ENCODE measurements at regions not wholly inside any gene's neighbourhood (a gene's known extent, or its start where the extent isn't known, plus 50 kb on each side); places are given as distances from the start of the nearest gene placed in this dataset.
"Not testable (repeated sequence)": the region's sequence is repeated elsewhere in the genome, so short reads cannot be mapped to it uniquely, and the experiment has no call there.

DNA sequence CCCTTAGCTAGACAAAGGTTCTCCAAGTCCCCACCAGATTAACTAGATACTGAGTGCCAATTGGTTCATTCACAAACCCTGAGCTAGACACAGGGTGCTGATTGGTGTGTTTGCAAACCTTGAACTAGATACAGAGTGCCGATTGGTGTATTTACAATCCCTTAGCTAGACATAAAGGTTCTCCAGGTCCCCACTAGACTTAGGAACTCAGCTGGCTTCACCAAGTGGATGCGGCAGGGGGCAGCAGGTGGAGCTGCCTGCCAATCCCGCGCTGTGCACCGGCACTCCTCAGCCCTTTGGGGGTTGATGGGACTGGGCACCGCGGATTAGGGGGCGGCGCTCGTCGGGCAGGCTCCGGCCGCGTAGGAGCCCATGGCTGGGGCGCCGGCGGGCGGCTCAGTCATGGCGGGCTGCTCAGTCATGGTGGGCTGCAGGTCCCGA is 157.6 kb downstream of the KLRB1 start:
- H3K9me3 ChIP-seq (ENCODE audit: insufficient read depth, low read depth, low read length); H3K4me2 ChIP-seq (ENCODE audit: low read depth, low read length, poor library complexity, severe bottlenecking); H3F3A ChIP-seq (ENCODE audit: low read depth); H4K20me1 ChIP-seq (ENCODE audit: insufficient read depth, low read length, poor library complexity, severe bottlenecking); H3K4me1 ChIP-seq (ENCODE audit: insufficient read depth, low read length, poor library complexity, severe bottlenecking); H3K9me2 ChIP-seq (replicated peaks; ENCODE audit: low read depth, low read length); H3K27me3 ChIP-seq (ENCODE audit: insufficient read depth, low read length, poor library complexity, severe bottlenecking); H3K36me3 ChIP-seq (ENCODE audit: insufficient read depth, low read length): not testable (repeated sequence)
- peak overlapping the region; percentile 36; the same call in 1 of the 2 replicates for H2AFZ ChIP-seq (ENCODE audit: low read length)
- H3K79me2 ChIP-seq (ENCODE audit: insufficient read depth, low read length), result peaks cover 14% of the 10 kb centered on the region
- TF ChIP-seq CTCF (conservative IDR thresholded peaks at IDR 0.05; ENCODE audit: low read length), result peak; percentile 42
- peak overlapping the region; percentile 82 for H3K9ac ChIP-seq (ENCODE audit: low read depth, low read length, poor library complexity, severe bottlenecking)
- peak overlapping the region; percentile 73 for H3K4me3 ChIP-seq (ENCODE audit: low read length, poor library complexity, severe bottlenecking)

DNA sequence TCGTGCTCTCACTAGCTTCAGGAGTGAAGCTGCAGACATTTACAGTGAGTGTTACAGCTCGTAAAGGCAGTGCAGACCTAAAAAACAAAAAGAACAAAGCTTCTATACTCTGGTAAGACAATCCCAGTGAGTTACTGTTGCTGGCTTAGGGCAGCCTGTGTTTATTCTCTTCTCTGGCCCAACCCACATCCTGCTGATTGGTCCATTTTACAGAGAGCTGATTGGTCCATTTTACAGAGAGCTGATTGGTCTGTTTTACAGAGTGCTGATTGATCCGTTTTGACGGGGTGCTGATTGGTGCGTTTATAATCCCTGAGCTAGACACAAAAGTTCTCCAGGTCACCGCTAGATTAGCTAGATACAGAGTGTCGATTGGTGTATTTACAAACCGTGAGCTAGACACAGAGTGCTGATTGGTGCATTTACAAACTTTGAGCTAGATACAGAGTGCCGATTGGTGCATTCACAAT is 158.0 kb downstream of the KLRB1 start:
- peak overlapping the region; percentile 82 for H3K4me2 ChIP-seq (ENCODE audit: low read depth, low read length, poor library complexity, severe bottlenecking)
- H3K9me2 ChIP-seq (replicated peaks; ENCODE audit: low read depth, low read length); H3K9ac ChIP-seq (ENCODE audit: low read depth, low read length, poor library complexity, severe bottlenecking); H3K27me3 ChIP-seq (ENCODE audit: insufficient read depth, low read length, poor library complexity, severe bottlenecking); H2AFZ ChIP-seq (ENCODE audit: low read length); H3K36me3 ChIP-seq (ENCODE audit: insufficient read depth, low read length); H3F3A ChIP-seq (ENCODE audit: low read depth); H3K4me1 ChIP-seq (ENCODE audit: insufficient read depth, low read length, poor library complexity, severe bottlenecking); H3K9me3 ChIP-seq (ENCODE audit: insufficient read depth, low read depth, low read length); H4K20me1 ChIP-seq (ENCODE audit: insufficient read depth, low read length, poor library complexity, severe bottlenecking): not testable (repeated sequence)
- H3K4me3 ChIP-seq (ENCODE audit: low read length, poor library complexity, severe bottlenecking), result peak overlapping the region; percentile 87
- peaks cover 18% of the 10 kb centered on the region for H3K79me2 ChIP-seq (ENCODE audit: insufficient read depth, low read length)

- TF ChIP-seq CTCF (conservative IDR thresholded peaks at IDR 0.05; ENCODE audit: low read length) (no peak), EZH2phosphoT487 (IDR thresholded peaks at IDR 0.05; ENCODE audit: borderline replicate concordance) (no peak)
- peaks cover 2% of the 10 kb centered on the region; the same call in 1 of the 2 replicates for H3F3A ChIP-seq (ENCODE audit: low read depth)
- H3K79me2 ChIP-seq (ENCODE audit: insufficient read depth, low read length), result peaks cover 21% of the 10 kb centered on the region
- H3K27me3 ChIP-seq (ENCODE audit: insufficient read depth, low read length, poor library complexity, severe bottlenecking), result no peaks in the 10 kb centered on the region
- no peaks in the 10 kb centered on the region for H3K9me2 ChIP-seq (replicated peaks; ENCODE audit: low read depth, low read length)
- no peaks in the 10 kb centered on the region for H3K36me3 ChIP-seq (ENCODE audit: insufficient read depth, low read length)
- H3K4me2 ChIP-seq (ENCODE audit: low read depth, low read length, poor library complexity, severe bottlenecking), result peak overlapping the region; percentile 82
- H2AFZ ChIP-seq (ENCODE audit: low read length), result no peak overlapping the region
- H3K9ac ChIP-seq (ENCODE audit: low read depth, low read length, poor library complexity, severe bottlenecking), result peak overlapping the region; percentile 85
- peaks cover 7% of the 10 kb centered on the region for H3K4me1 ChIP-seq (ENCODE audit: insufficient read depth, low read length, poor library complexity, severe bottlenecking)
- no peaks in the 10 kb centered on the region for H4K20me1 ChIP-seq (ENCODE audit: insufficient read depth, low read length, poor library complexity, severe bottlenecking)
- peak overlapping the region; percentile 87 for H3K4me3 ChIP-seq (ENCODE audit: low read length, poor library complexity, severe bottlenecking)
- H3K9me3 ChIP-seq (ENCODE audit: insufficient read depth, low read depth, low read length), result no peaks in the 10 kb centered on the region
Observed at GRCh38 chr12:9449181-9449580, 158.5 kb downstream of the KLRB1 start.

DNA sequence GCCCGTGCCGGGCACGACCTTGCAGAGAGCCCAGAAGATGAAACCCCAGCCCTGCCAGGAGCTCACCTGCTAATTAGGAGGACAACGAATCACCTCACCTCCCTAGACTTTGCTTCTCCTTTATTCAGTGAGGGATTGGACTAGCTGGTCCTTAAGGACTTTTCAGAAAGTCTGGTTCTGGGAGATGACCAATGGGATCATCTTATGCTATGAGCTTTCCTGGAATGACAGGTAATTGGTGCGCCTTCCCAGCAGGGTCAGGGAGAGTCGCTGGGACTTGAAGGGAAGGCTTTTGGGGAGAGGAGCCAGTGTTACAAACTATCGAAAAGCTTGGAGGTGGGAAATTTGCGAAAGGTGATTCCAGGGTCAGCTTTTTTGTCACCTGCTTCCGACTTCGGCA is 159.1 kb downstream of the KLRB1 start:
- H3K36me3 ChIP-seq (ENCODE audit: insufficient read depth, low read length); H3K9me2 ChIP-seq (replicated peaks; ENCODE audit: low read depth, low read length); H4K20me1 ChIP-seq (ENCODE audit: insufficient read depth, low read length, poor library complexity, severe bottlenecking); H3K4me1 ChIP-seq (ENCODE audit: insufficient read depth, low read length, poor library complexity, severe bottlenecking); H3F3A ChIP-seq (ENCODE audit: low read depth); H3K9me3 ChIP-seq (ENCODE audit: insufficient read depth, low read depth, low read length); H3K27me3 ChIP-seq (ENCODE audit: insufficient read depth, low read length, poor library complexity, severe bottlenecking): not testable (repeated sequence)
- Histone ChIP-seq H3K79me2 (ENCODE audit: insufficient read depth, low read length) (peaks cover 21% of the 10 kb centered on the region), H3K9ac (ENCODE audit: low read depth, low read length, poor library complexity, severe bottlenecking) (peak overlapping the region; percentile 85), H2AFZ (ENCODE audit: low read length) (peak overlapping the region; percentile 99; the same call in 1 of the 2 replicates), H3K4me2 (ENCODE audit: low read depth, low read length, poor library complexity, severe bottlenecking) (peak overlapping the region; percentile 82), H3K4me3 (ENCODE audit: low read length, poor library complexity, severe bottlenecking) (peak overlapping the region; percentile 87)

GRCh38 chr12:9447791-9448614 is 159.7 kb downstream of the KLRB1 start:
- H3K9me3 ChIP-seq (ENCODE audit: insufficient read depth, low read depth, low read length); H3K9me2 ChIP-seq (replicated peaks; ENCODE audit: low read depth, low read length); H4K20me1 ChIP-seq (ENCODE audit: insufficient read depth, low read length, poor library complexity, severe bottlenecking); H3K27me3 ChIP-seq (ENCODE audit: insufficient read depth, low read length, poor library complexity, severe bottlenecking); H3K4me1 ChIP-seq (ENCODE audit: insufficient read depth, low read length, poor library complexity, severe bottlenecking); H3K36me3 ChIP-seq (ENCODE audit: insufficient read depth, low read length); H3F3A ChIP-seq (ENCODE audit: low read depth): not testable (repeated sequence)
- H3K4me3 ChIP-seq (ENCODE audit: low read length, poor library complexity, severe bottlenecking), result peak overlapping the region; percentile 87
- H3K4me2 ChIP-seq (ENCODE audit: low read depth, low read length, poor library complexity, severe bottlenecking), result peak overlapping the region; percentile 82
- H2AFZ ChIP-seq (ENCODE audit: low read length), result peak overlapping the region; percentile 99
- peak overlapping the region; percentile 85 for H3K9ac ChIP-seq (ENCODE audit: low read depth, low read length, poor library complexity, severe bottlenecking)
- peaks cover 21% of the 10 kb centered on the region for H3K79me2 ChIP-seq (ENCODE audit: insufficient read depth, low read length)

Measured in Loucy (cell line).